SK-N-SH treated with all-trans-retinoic acid at 6 μM for 48 hours (cell line): ENCODE measurements at regions not wholly inside any gene's neighbourhood (a gene's known extent, or its start where the extent isn't known, plus 50 kb on each side); places are given as distances from the start of the nearest gene placed in this dataset.

Experiments used
- ATAC-seq: fragments of 200-7000 bp; cut with Tn5 transposase; 3 replicates; pipeline ENCODE4 v1.9.1; 2020; ENCODE audit warnings: mild to moderate bottlenecking, moderate library complexity
- ARNTL ChIP-seq: fragments of 450-650 bp; formaldehyde crosslinking; IDR thresholded peaks from 2 replicates; pipeline ENCODE4 v1.5.0; 2020; ENCODE audit warnings: low read depth, mild to moderate bottlenecking, moderate library complexity, borderline replicate concordance
- BACH2 ChIP-seq: fragments of 250-450 bp; sonication (Bioruptor Pico); IDR thresholded peaks from 2 replicates; pipeline ENCODE4 v1.9.0; 2021; ENCODE audit warnings: mild to moderate bottlenecking, borderline replicate concordance
- CREB5 ChIP-seq: fragments of 250-450 bp; sonication (Bioruptor Pico); IDR thresholded peaks from 2 replicates; pipeline ENCODE4 v1.5.1; 2020; ENCODE audit warnings: low read depth, mild to moderate bottlenecking, moderate library complexity
- CSRNP3 ChIP-seq: fragments of 250-450 bp; sonication (Bioruptor Pico); IDR thresholded peaks from 2 replicates; pipeline ENCODE4 v1.5.1; 2021; ENCODE audit warnings: mild to moderate bottlenecking, moderate library complexity
- GLIS3 ChIP-seq: fragments of 250-450 bp; sonication (Bioruptor Pico); IDR thresholded peaks from 2 replicates; pipeline ENCODE4 v1.5.0; 2020; ENCODE audit warnings: mild to moderate bottlenecking, moderate library complexity
- ISL1 ChIP-seq: fragments of 250-450 bp; sonication (Bioruptor Pico); IDR thresholded peaks from 2 replicates; pipeline ENCODE4 v2.1.2; 2022; ENCODE audit warnings: mild to moderate bottlenecking, moderate library complexity
- OSR1 ChIP-seq: fragments of 250-450 bp; sonication (Bioruptor Pico); IDR thresholded peaks from 2 replicates; pipeline ENCODE4 v1.8.0; 2022; ENCODE audit warnings: moderate library complexity, mild to moderate bottlenecking, inconsistent platforms
- PATZ1 ChIP-seq: fragments of 250-450 bp; sonication (Bioruptor Pico); IDR thresholded peaks from 2 replicates; pipeline ENCODE4 v1.8.0; 2020; ENCODE audit warnings: mild to moderate bottlenecking, moderate library complexity, borderline replicate concordance
- POU6F1 ChIP-seq: fragments of 250-450 bp; sonication (Bioruptor Pico); IDR thresholded peaks from 2 replicates; pipeline ENCODE4 v1.8.0; 2021; ENCODE audit warnings: low read depth, mild to moderate bottlenecking, moderate library complexity, borderline replicate concordance
- RARB ChIP-seq: fragments of 250-450 bp; sonication (Bioruptor Pico); IDR thresholded peaks from 2 replicates; pipeline ENCODE4 v1.8.0; 2021; ENCODE audit warnings: mild to moderate bottlenecking, moderate library complexity
- SNAI2 ChIP-seq: fragments of 250-450 bp; sonication (Bioruptor Pico); IDR thresholded peaks from 2 replicates; pipeline ENCODE4 v1.5.0; 2020; ENCODE audit warnings: mild to moderate bottlenecking, moderate library complexity
- TCF4 ChIP-seq: fragments of 250-450 bp; sonication (Bioruptor Pico); IDR thresholded peaks from 2 replicates; pipeline ENCODE4 v1.8.0; 2021; ENCODE audit warnings: mild to moderate bottlenecking, moderate library complexity, borderline replicate concordance
- TOX ChIP-seq: fragments of 250-450 bp; sonication (Bioruptor Pico); IDR thresholded peaks from 2 replicates; pipeline ENCODE4 v1.8.0; 2021; ENCODE audit warnings: mild to moderate bottlenecking, moderate library complexity, borderline replicate concordance
- TSHZ2 ChIP-seq: fragments of 250-450 bp; sonication (Bioruptor Pico); IDR thresholded peaks from 2 replicates; pipeline ENCODE4 v1.5.0; 2020; ENCODE audit warnings: mild to moderate bottlenecking, moderate library complexity
- ZC3H10 ChIP-seq: fragments of 250-450 bp; sonication (Bioruptor Pico); IDR thresholded peaks from 2 replicates; pipeline ENCODE4 v1.5.1; 2021; ENCODE audit warnings: mild to moderate bottlenecking, moderate library complexity
- ZFP3 ChIP-seq: fragments of 250-450 bp; sonication (Bioruptor Pico); IDR thresholded peaks from 2 replicates; pipeline ENCODE4 v1.5.0; 2020; ENCODE audit warnings: mild to moderate bottlenecking, moderate library complexity
- ZFP30 ChIP-seq: fragments of 450-650 bp; formaldehyde crosslinking; IDR thresholded peaks from 2 replicates; pipeline ENCODE4 v1.5.0; 2022; ENCODE audit warnings: mild to moderate bottlenecking, moderate library complexity
- ZNF565 ChIP-seq: fragments of 450-650 bp; formaldehyde crosslinking; conservative IDR thresholded peaks from 2 replicates; pipeline ENCODE4 v1.5.0; 2020; ENCODE audit warnings: low read depth, mild to moderate bottlenecking, moderate library complexity
- ZNF70 ChIP-seq: fragments of 450-650 bp; formaldehyde crosslinking; IDR thresholded peaks from 2 replicates; pipeline ENCODE4 v1.5.0; 2020; ENCODE audit warnings: mild to moderate bottlenecking, moderate library complexity
- ZNF8 ChIP-seq: fragments of 450-650 bp; formaldehyde crosslinking; IDR thresholded peaks from 2 replicates; pipeline ENCODE4 v1.5.0; 2020; ENCODE audit warnings: mild to moderate bottlenecking, moderate library complexity

- ATAC-seq, result no peak
- TF ChIP-seq ZFP30 (CRISPR knock-in tag) (no peak), ZC3H10 (CRISPR knock-in tag) (no peak), ARNTL (CRISPR knock-in tag) (no peak), ZNF8 (CRISPR knock-in tag) (no peak), CREB5 (no peak), ISL1 (CRISPR knock-in tag) (no peak), TCF4 (CRISPR knock-in tag) (no peak), BACH2 (CRISPR knock-in tag) (no peak), OSR1 (CRISPR knock-in tag) (no peak), ZNF70 (CRISPR knock-in tag) (no peak), GLIS3 (CRISPR knock-in tag) (no peak), ZFP3 (no peak), CSRNP3 (CRISPR knock-in tag) (no peak)
- TF ChIP-seq, all 23 proteins: peak for 0
Measured at GRCh38 chr7:91431601-91432000, 167.4 kb downstream of the FZD1 start.

GRCh38 chr7:91434836-91435235 is 170.6 kb downstream of the FZD1 start:
- ATAC-seq, result no peak
- no peak for TF ChIP-seq CSRNP3 (CRISPR knock-in tag)
- TF ChIP-seq ISL1 (CRISPR knock-in tag), result no peak
- no peak for TF ChIP-seq ZNF70 (CRISPR knock-in tag)
- TF ChIP-seq POU6F1, result no peak
- no peak for TF ChIP-seq ZNF8 (CRISPR knock-in tag)
- no peak for TF ChIP-seq RARB (CRISPR knock-in tag)
- TF ChIP-seq BACH2 (CRISPR knock-in tag), result no peak
- no peak for TF ChIP-seq TSHZ2 (CRISPR knock-in tag)
- no peak for TF ChIP-seq ZNF565 (CRISPR knock-in tag)
- TF ChIP-seq ZC3H10 (CRISPR knock-in tag), result no peak

- ATAC-seq, result no peak
- TF ChIP-seq BACH2 (CRISPR knock-in tag), result no peak
Measured at GRCh38 chr7:91435381-91436059, 171.3 kb downstream of the FZD1 start.

GRCh38 chr7:91436655-91437054 is 172.4 kb downstream of the FZD1 start:
- ATAC-seq, result no peak
- TF ChIP-seq TOX (CRISPR knock-in tag) (no peak), ZNF8 (CRISPR knock-in tag) (no peak), PATZ1 (CRISPR knock-in tag) (no peak), TSHZ2 (CRISPR knock-in tag) (no peak), SNAI2 (CRISPR knock-in tag) (no peak), ISL1 (CRISPR knock-in tag) (no peak), ARNTL (CRISPR knock-in tag) (no peak), ZC3H10 (CRISPR knock-in tag) (no peak)
